NCI-H510A (cell line): ENCODE measurements at regions not wholly inside any gene's neighbourhood (a gene's known extent, or its start where the extent isn't known, plus 50 kb on each side); places are given as distances from the start of the nearest gene placed in this dataset.

ENCODE experiments used
- DNase-seq: peaks from one replicate; lab custom pipeline; 2025; lab: John Stamatoyannopoulos, UW

DNA sequence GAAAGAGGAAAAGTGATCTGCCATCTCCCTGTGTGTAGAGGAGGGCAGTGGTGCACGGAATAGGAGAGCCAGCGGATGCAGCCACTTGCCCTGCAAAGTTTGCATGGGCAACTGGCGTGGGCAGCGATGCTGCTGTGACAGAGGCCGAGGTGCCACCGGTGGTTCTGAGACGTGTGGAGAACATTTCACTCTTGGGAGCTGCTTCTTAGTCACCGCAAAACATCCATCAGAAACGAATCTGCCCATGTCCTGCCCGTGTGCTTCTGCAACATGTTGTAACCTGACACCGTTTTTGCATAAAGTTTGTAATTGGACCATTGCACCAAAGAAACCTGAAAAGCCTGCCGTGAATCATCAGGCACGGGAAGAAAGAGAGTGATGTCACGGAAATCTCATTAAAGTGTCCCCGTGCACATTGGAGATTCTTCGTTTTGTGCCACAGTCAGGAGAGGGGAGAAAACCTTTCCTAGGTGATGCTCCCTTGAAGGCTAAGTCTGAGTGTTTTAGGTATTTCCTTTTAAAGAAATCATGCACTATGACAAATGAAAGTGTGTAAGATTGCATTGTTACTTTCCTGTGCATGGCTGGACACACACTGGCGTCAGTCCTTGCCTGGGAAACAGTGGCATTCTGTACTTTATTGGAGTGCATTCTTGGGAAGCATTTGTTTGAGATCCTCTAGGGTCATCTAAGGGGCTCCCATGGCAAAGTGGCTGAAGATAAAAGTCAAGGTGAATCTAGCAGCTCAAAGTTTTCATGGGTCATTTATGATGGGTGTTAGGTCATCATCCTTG lies 302.6 kb downstream of the KLF6 start:
- DNase-seq: peak; percentile 63

DNA sequence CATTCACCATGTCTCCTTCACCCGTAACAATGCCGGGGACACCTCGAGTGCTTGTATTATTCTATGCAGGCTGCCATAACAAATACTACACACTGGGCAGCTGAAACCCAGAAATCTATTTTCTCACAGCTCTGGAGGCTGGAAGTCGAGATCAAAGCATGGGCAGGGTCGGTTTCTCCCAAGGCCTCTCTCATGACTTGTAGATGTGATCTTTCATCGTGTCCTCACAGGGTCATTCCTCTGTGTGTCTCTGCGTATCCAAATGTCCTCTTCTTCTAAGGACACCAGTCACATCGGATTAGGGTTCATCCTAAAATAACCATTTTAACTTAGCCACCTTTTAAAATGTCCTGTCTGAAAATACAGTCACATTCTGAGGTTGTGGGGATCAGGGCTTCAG lies 303.5 kb downstream of the KLF6 start:
- DNase-seq: no peak

GRCh38 chr10:3480990-3481315 lies 304.1 kb downstream of the KLF6 start:
- DNase-seq: no peak

DNA sequence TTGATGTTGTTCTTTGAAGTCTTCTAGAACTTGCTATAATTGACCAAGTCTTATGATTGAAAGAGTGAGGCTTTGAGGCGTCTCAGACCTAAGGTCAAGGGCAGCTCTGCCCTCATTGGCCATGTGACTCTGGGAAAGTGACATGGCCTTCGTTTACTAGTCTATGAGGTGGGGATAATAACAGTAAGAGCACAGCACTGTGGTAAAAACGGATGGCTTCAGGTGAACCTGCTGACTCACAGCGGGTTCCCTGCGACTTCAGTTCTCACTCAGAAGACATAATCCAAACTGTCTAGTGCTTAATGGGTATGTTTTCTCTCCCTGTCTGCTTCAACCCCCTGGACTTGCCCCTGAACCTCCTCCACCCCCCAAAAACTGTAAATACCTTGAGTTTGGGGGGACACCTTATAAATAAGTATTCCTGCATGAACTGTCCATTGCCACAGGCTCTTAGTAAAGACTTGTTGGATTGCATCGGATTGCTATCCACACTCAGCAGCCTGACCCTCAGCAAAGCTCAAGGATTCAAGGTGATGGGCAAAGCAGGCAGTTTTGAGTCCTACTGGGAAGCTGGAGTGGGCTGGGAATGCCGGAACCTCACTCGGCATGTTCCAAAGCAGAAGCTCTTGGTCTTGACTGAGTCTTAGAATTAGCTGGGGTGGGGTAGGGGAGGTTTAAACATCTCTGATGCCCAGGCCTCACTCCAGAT lies 304.6 kb downstream of the KLF6 start:
- no peak for DNase-seq

DNA sequence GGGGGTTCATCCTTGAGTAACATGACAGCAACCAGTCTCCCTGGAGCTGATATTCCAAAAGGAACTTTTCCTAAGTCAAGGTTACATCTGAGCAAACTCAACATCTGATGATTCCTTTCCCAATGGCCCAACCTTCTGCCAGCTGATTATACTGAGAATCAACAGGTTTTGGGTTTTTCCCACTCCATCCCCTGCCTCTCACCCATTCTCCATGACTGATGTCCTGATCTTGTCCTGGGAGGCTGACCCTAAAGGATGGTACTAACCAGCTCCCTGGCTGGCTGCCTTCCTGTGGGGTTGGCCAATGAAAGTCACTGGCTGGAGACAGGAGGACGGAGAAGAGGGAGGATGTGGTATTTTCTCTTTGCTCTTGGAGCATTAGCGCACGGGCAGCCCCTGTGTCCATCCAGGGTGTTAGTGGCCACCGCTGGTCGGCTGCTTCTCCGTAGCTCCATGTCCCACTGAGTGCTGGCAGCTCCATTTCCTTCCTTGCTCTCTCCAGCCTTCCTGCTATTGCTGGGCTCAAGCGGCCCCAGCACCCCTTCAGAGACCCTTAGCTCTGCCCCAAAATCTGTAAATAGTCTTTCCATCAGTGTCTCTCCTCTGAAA lies 306.2 kb upstream of the PITRM1 start:
- DNase-seq: no peak

DNA sequence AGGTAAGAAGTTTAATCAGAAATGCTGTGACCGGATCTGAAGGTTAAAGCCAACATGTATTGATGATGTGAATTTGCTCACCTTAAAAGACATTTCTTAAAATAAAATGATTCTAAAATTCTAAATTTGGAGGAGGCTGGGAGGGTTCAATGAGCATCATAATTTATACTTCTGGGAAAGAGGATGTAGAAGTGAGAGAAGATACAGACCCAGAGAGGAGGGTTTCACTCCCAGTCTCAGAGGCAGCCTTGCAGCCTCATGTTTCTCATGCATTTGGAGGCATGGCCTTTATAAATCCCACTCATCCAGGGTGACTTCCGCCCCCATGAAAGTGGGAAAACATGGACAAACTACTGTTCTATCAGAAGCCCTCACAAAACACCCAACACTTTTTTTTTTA lies 305.6 kb upstream of the PITRM1 start:
- no peak for DNase-seq

DNA sequence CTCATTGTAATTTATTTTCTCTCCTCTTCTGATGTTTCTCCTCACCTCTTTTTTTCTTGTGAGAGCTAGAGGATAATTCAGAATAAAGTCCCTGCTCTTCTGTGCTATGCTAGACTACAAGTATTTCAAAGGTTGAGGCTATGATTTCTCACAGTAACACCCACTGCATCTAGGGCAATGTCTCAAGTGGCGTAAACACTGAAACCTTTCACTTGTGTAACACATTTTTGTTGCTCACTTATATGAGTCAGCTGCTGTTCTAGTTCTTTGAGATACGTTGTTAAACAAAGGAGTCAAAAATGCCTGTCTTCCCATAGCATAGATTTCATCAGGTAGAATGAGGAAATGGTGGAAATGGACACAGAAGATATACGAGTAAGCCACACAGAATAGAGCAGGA lies 305.1 kb upstream of the PITRM1 start:
- DNase-seq: no peak

GRCh38 chr10:3476640-3477448 lies 304.3 kb upstream of the PITRM1 start:
- no peak for DNase-seq

GRCh38 chr10:3476186-3476585 lies 303.6 kb upstream of the PITRM1 start:
- no peak for DNase-seq

- no peak for DNase-seq
Measured at GRCh38 chr10:3475367-3475766, 302.8 kb upstream of the PITRM1 start.

DNA sequence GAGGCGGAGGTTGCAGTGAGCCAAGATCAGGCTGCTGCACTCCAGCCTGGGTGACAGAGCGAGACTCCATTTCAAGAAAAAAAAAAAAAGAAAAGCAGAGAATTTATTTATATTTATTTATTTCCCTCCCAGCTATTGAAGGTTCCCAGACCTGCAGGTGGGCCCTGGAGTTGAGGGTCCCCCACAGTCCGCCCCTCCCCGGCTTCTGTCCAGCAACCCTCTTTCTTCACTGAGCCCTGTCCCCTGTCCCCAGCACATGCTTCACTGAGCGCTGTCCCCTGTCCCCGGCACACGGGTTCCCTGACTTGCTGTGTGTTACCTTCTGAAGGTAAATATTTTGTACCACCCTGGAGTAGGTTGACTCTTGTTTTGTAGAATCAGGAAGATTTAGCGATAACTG lies 301.7 kb upstream of the PITRM1 start:
- no peak for DNase-seq

- DNase-seq: no peak
Measured at GRCh38 chr10:3473271-3473670, 300.7 kb upstream of the PITRM1 start.

DNA sequence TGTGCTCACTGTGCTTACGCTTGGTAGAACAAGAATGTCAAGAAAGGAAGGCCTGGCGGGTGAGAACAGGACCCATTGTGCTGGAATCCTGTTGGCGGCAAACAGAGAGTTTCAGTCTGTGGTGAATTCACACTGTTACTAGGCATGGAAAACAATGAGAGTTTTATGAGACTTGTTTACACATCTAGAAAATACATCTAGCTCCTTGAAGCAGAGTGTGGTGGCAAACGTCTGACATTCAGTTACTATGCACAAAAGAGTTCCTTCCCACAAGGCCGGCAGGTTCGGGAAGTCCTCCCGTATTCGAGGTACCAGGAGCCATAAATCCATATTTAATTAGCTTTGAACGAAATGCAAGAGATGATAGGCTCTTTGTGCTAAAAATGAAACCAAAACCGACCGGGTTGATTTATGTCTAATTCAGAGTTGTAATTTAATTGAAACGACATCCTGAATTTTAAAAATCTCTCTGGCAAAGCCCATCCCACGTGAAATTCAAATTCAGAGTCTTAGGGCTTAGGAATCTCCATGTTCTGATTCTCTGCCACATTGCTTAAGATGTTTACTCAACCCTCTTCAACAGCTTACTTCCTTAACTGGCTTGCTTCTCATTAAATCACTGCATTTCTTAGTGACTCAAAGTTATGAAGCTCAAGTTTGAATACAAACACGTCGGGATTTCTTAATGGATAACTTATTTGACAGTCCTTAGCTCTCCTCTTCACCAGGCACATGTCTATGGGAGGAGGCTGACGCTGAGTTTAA lies 299.9 kb upstream of the PITRM1 start:
- no peak for DNase-seq

GRCh38 chr10:3471927-3472286 lies 299.3 kb upstream of the PITRM1 start:
- no peak for DNase-seq

DNA sequence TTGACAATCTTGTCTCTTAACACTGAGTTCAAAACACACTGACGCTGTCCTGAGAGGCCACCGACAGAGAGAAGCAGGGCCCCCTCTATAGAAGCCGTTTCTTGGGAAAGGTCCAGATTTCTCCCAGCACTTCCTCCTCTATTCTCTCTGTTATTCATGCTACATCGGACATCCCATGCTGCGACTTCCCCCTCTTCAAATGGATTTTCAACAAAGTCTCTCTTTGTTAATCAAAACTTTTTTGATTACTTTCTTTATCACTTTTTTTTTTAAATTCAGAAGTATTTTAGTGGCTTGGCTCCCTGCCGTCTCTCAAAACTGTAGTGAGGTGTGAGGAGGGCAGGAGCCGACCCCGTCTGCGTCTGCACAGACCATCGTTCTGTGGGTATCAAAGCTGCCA lies 298.9 kb upstream of the PITRM1 start:
- DNase-seq: no peak

GRCh38 chr10:3470191-3470590 lies 297.6 kb upstream of the PITRM1 start:
- no peak for DNase-seq

DNA sequence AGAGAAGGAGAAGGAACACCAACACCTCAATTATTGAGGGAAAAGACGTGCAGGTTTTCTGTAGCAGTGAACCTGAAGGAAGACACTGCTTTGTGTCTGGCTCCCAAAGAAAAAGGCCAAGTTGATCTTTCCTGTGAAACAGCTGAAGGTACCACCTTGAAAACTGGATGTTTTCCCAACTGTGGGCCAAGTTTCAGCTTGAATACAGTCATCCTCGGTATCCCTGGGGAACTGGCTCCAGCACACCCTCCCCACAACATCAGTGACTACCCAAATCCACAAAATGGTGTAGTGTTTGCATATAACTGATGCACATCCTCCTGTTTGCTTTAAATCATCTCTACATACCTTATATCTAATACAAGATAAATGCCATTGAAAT lies 297.0 kb upstream of the PITRM1 start:
- no peak for DNase-seq

DNA sequence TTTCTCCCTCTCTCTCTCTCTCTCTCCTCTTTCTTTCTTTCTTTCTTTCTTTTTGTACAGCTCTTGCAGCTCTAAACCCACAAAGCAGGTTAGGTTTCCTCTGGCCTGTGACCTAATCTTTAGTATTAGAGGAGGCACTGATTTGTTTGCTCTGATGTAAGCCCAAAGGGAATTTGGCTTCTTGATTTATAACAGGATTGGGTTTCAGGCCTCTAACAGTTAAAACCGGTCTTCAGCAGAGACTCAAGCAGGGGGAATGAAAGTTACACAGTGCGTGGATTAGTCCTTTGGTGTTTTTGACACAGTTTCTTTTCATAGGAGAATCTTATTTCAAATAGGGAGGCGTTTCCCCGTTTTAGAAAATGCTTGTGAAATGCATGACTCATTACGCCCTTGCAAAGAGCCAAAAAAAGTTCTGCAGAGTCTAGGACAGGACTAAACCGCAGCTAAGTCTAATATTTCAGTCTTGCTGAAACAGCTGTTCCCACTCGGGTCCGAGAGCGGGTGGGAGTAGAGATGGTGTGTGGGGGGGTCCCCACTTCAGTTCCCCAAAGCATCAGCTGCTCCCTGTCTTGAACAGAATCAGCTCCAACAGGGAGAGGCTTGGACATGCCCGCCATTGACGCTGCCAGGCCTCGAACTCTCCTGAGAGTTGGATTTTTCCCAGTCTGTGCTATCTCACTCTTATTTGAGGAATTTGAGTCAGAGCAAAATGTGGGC lies 296.5 kb upstream of the PITRM1 start:
- no peak for DNase-seq

- no peak for DNase-seq
Measured at GRCh38 chr10:3467052-3467951, 294.7 kb upstream of the PITRM1 start.

DNA sequence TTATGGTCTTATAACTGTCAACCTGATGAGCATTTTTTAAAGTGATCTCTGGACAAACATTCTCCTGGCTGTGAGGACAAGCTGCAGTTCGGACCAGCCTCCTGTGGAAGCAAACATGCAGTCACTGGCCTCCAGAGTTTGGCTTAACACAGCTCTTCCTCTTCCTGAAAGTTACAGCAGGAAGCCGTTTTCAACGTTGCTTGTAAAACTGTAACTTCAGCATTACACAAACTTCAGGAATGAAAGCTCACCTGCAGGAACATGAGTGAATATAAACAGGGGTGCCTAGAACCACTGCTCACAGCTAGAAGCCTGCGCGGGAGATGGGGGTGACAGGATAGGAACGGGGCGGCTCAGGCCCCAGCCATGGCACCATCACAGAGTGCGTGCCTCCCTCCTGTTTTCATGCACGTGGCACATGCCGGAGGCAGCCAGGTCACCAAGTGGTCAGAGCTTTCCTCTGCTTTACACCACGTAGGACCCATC lies 292.9 kb upstream of the PITRM1 start:
- DNase-seq: no peak
